ENCODE measurements at regions not wholly inside any gene's neighbourhood (a gene's known extent, or its start where the extent isn't known, plus 50 kb on each side); places are given as distances from the start of the nearest gene placed in this dataset.

DNA sequence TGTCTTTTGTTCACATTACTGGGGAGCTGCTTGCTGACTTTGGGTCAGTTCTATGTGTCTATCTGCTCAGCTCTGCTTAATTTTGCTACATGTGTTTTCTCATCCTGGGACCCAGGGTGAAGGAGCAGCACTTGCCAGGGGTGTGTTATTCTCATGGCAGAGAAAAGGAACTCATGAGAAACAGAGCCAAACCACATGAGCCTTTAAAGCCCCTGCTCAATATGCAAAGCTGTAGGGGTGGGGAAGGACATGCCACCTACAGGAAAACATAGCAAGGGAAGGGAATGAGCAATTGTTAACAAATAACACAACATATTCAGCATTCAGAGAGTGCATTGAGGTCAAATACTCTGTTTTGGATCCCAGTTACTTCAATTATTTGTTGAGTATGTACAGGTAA, 290.9 kb downstream of the CDK5RAP2 start:
- H3K4me3 ChIP-seq (ENCODE audit: control extremely low read depth in 1 of 5, extremely low read depth in 1 of 5, insufficient read depth in 1 of 5, low read depth in 2 of 5, low read length in 4 of 5): no peak overlapping the region
- TF ChIP-seq, protein P1, sequence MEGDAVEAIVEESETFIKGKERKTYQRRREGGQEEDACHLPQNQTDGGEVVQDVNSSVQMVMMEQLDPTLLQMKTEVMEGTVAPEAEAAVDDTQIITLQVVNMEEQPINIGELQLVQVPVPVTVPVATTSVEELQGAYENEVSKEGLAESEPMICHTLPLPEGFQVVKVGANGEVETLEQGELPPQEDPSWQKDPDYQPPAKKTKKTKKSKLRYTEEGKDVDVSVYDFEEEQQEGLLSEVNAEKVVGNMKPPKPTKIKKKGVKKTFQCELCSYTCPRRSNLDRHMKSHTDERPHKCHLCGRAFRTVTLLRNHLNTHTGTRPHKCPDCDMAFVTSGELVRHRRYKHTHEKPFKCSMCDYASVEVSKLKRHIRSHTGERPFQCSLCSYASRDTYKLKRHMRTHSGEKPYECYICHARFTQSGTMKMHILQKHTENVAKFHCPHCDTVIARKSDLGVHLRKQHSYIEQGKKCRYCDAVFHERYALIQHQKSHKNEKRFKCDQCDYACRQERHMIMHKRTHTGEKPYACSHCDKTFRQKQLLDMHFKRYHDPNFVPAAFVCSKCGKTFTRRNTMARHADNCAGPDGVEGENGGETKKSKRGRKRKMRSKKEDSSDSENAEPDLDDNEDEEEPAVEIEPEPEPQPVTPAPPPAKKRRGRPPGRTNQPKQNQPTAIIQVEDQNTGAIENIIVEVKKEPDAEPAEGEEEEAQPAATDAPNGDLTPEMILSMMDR (IDR thresholded peaks at IDR 0.05): no peak
- TF ChIP-seq EZH2 (IDR thresholded peaks at IDR 0.05; ENCODE audit: borderline replicate concordance, insufficient read depth, low read depth, low read length, poor library complexity, severe bottlenecking): no peak
- no peaks in the 10 kb centered on the region for H3K36me3 ChIP-seq (replicated peaks in 1 of 2; ENCODE audit: control extremely low read depth in 1 of 2, control insufficient read depth in 1 of 2, extremely low read depth in 1 of 2, insufficient read depth in 2 of 2, low read length in 1 of 2)
- DNase-seq (no peak), ATAC-seq (ENCODE audit: low read depth) (no peak)
- Mint-ChIP-seq H3K4me3 (no peak overlapping the region), H3K27ac (no peak overlapping the region), H3K27me3 (peaks cover 20% of the 10 kb centered on the region), H3K9me3 (ENCODE audit: insufficient read depth) (peaks cover 2% of the 10 kb centered on the region), H3K4me1 (no peaks in the 10 kb centered on the region)
- intact Hi-C loops (cut with micrococcal nuclease): no loop called here
- no peak overlapping the region for H3K9ac ChIP-seq (ENCODE audit: low read length)
- peaks cover 0 to 3% (median 0%) of the 10 kb centered on the region in 3 donors for H3K9me3 ChIP-seq (ENCODE audit: control extremely low read depth in 1 of 3, control insufficient read depth in 2 of 3, insufficient read depth in 1 of 3, low read length in 2 of 3)
- POLR2A ChIA-PET: no interaction called here
- H3K79me2 ChIP-seq (ENCODE audit: control insufficient read depth, insufficient read depth, low read length): no peaks in the 10 kb centered on the region
- CTCF ChIA-PET: no interaction called here
- no peak overlapping the region for H2AFZ ChIP-seq (ENCODE audit: insufficient read depth, low read depth, low read length, poor library complexity, severe bottlenecking)
- no peak overlapping the region for H3K4me2 ChIP-seq (replicated peaks; ENCODE audit: low read depth, low read length, poor library complexity, severe bottlenecking)
- no peaks in the 10 kb centered on the region for H4K20me1 ChIP-seq (ENCODE audit: control insufficient read depth, insufficient read depth, low read length, poor library complexity, severe bottlenecking)
- H3K27ac ChIP-seq (ENCODE audit: low read length in 2 of 2): no peak overlapping the region
- H3K4me1 ChIP-seq (ENCODE audit: control insufficient read depth in 2 of 2, insufficient read depth in 2 of 2, low read length in 2 of 2): no peaks in the 10 kb centered on the region
- no peaks in the 10 kb centered on the region for H3K27me3 ChIP-seq (replicated peaks in 1 of 4; ENCODE audit: control extremely low read depth in 1 of 4, control insufficient read depth in 3 of 4, insufficient read depth in 4 of 4, low read length in 3 of 4)

DNA sequence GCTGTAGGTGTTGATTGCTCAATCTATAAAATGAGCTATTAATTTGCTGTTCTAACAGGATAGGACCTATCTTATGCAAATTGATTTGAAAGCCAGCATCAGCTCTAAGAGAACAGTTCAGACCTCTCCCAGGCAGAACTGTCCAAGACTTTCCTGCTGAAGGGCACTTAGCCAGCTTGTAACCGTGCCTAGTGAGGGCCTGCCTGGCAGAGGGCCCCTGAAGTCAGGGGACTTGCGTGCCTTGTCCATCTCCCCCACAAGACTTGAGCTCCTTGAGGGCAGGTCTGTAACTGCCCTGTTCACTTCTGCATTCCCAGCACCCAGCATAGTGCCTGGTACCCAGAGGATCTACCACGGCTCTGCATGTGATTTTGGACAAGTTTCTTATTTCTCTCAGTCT, 293.4 kb downstream of the CDK5RAP2 start:
- 94% methylated on average over 2 of the region's 3 CpGs for WGBS (ENCODE audit: insufficient coverage)
- no peak overlapping the region for H3K9ac ChIP-seq (ENCODE audit: low read length)
- H3K27me3 ChIP-seq (replicated peaks in 1 of 4; ENCODE audit: control extremely low read depth in 1 of 4, control insufficient read depth in 3 of 4, insufficient read depth in 4 of 4, low read length in 3 of 4): no peaks in the 10 kb centered on the region
- H3K4me1 ChIP-seq (ENCODE audit: control insufficient read depth in 2 of 2, insufficient read depth in 2 of 2, low read length in 2 of 2): no peaks in the 10 kb centered on the region
- TF ChIP-seq EZH2 (IDR thresholded peaks at IDR 0.05; ENCODE audit: borderline replicate concordance, insufficient read depth, low read depth, low read length, poor library complexity, severe bottlenecking): no peak
- TF ChIP-seq, protein P1 (IDR thresholded peaks at IDR 0.05): no peak
- DNase-seq (no peak), ATAC-seq (ENCODE audit: low read depth) (no peak)
- no peak overlapping the region for H3K4me3 ChIP-seq (ENCODE audit: control extremely low read depth in 1 of 5, extremely low read depth in 1 of 5, insufficient read depth in 1 of 5, low read depth in 2 of 5, low read length in 4 of 5)
- H3K36me3 ChIP-seq (replicated peaks in 1 of 2; ENCODE audit: control extremely low read depth in 1 of 2, control insufficient read depth in 1 of 2, extremely low read depth in 1 of 2, insufficient read depth in 2 of 2, low read length in 1 of 2): no peaks in the 10 kb centered on the region
- no peaks in the 10 kb centered on the region for H3K4me1 Mint-ChIP-seq
- peaks cover 28% of the 10 kb centered on the region for H3K27me3 Mint-ChIP-seq
- no peaks in the 10 kb centered on the region for H3K79me2 ChIP-seq (ENCODE audit: control insufficient read depth, insufficient read depth, low read length)
- no peak overlapping the region for H2AFZ ChIP-seq (ENCODE audit: insufficient read depth, low read depth, low read length, poor library complexity, severe bottlenecking)
- no peak overlapping the region for H3K4me3 Mint-ChIP-seq
- no peak overlapping the region for H3K27ac ChIP-seq (ENCODE audit: low read length in 2 of 2)
- no peak overlapping the region for H3K4me2 ChIP-seq (replicated peaks; ENCODE audit: low read depth, low read length, poor library complexity, severe bottlenecking)
- no peak overlapping the region for H3K27ac Mint-ChIP-seq
- H3K9me3 Mint-ChIP-seq (ENCODE audit: insufficient read depth): peaks cover 2% of the 10 kb centered on the region
- ChIA-PET POLR2A (no interaction called here), CTCF (no interaction called here)
- intact Hi-C loops (cut with micrococcal nuclease): no loop called here
- no peaks in the 10 kb centered on the region for H4K20me1 ChIP-seq (ENCODE audit: control insufficient read depth, insufficient read depth, low read length, poor library complexity, severe bottlenecking)
- H3K9me3 ChIP-seq (ENCODE audit: control extremely low read depth in 1 of 3, control insufficient read depth in 2 of 3, insufficient read depth in 1 of 3, low read length in 2 of 3): peaks cover 0 to 3% (median 0%) of the 10 kb centered on the region in 3 donors
